BJ (cell line): ENCODE measurements at regions not wholly inside any gene's neighbourhood (a gene's known extent, or its start where the extent isn't known, plus 50 kb on each side); places are given as distances from the start of the nearest gene placed in this dataset.

ENCODE experiments used
- CTCF ChIA-PET: fragments of 350-600 bp; formaldehyde crosslinking; extraction: SDS; loops from one replicate; lab custom pipeline; 2021; ENCODE audit warnings: antibody characterized with exemption, inconsistent platforms; lab: Yijun Ruan, JAX
- POLR2A ChIA-PET: fragments of 300-600 bp; sonication (Branson Sonifier 250); formaldehyde crosslinking; extraction: SDS; loops from one replicate; lab custom pipeline; 2021; ENCODE audit warnings: antibody characterized with exemption; lab: Charles Lee
- DNase-seq: peaks from one replicate; pipeline ENCODE4 v3.0.0-alpha.2; 2011; ENCODE audit warnings: low read depth
- H3K27me3 ChIP-seq: 2 replicates; pipeline ENCODE4 v1.6.0; 2011; ENCODE audit warnings: low read length; ENCODE audit not compliant: control insufficient read depth, insufficient read depth
- H3K36me3 ChIP-seq: 2 replicates; pipeline ENCODE4 v1.5.1; 2011; ENCODE audit warnings: low read length; ENCODE audit not compliant: control insufficient read depth, insufficient read depth
- H3K4me3 ChIP-seq: 2 replicates; pipeline ENCODE4 v1.5.1; 2011; ENCODE audit warnings: low read depth, mild to moderate bottlenecking, control low read depth, low read length
- CTCF ChIP-seq: IDR thresholded peaks from 2 replicates; pipeline ENCODE4 v1.5.1; 2011; ENCODE audit warnings: low read depth, mild to moderate bottlenecking, control low read depth, inconsistent platforms, low read length, moderate library complexity; ENCODE audit not compliant: insufficient read depth

GRCh38 chr10:107487284-107487683 is 322.8 kb upstream of the SORCS1 start:
- Histone ChIP-seq H3K4me3 (no peak overlapping the region), H3K36me3 (no peaks in the 10 kb centered on the region), H3K27me3 (no peaks in the 10 kb centered on the region)
- DNase-seq: no peak
- no peak for TF ChIP-seq CTCF
- ChIA-PET CTCF (no interaction called here), POLR2A (no interaction called here)

- Histone ChIP-seq H3K4me3 (no peak overlapping the region), H3K27me3 (no peaks in the 10 kb centered on the region), H3K36me3 (no peaks in the 10 kb centered on the region)
- POLR2A ChIA-PET: no interaction called here
- CTCF ChIA-PET: no interaction called here
- no peak for DNase-seq
- TF ChIP-seq CTCF: no peak
Measured at GRCh38 chr10:107485019-107485418, 320.5 kb upstream of the SORCS1 start.

GRCh38 chr10:107481881-107482280 is 317.4 kb upstream of the SORCS1 start:
- no peak for DNase-seq
- Histone ChIP-seq H3K4me3 (no peak overlapping the region), H3K36me3 (no peaks in the 10 kb centered on the region), H3K27me3 (no peaks in the 10 kb centered on the region)
- POLR2A ChIA-PET: no interaction called here
- CTCF ChIA-PET: no interaction called here
- TF ChIP-seq CTCF: no peak

GRCh38 chr10:107481224-107481623 is 316.7 kb upstream of the SORCS1 start:
- Histone ChIP-seq H3K36me3 (no peaks in the 10 kb centered on the region), H3K27me3 (no peaks in the 10 kb centered on the region), H3K4me3 (no peak overlapping the region)
- DNase-seq: no peak
- TF ChIP-seq CTCF: no peak
- POLR2A ChIA-PET: no interaction called here
- CTCF ChIA-PET: no interaction called here

GRCh38 chr10:107480781-107481180 is 316.3 kb upstream of the SORCS1 start:
- DNase-seq: no peak
- Histone ChIP-seq H3K36me3 (no peaks in the 10 kb centered on the region), H3K27me3 (no peaks in the 10 kb centered on the region), H3K4me3 (no peak overlapping the region)
- CTCF ChIA-PET: no interaction called here
- POLR2A ChIA-PET: no interaction called here
- TF ChIP-seq CTCF: no peak
